ENCODE measurements at regions not wholly inside any gene's neighbourhood (a gene's known extent, or its start where the extent isn't known, plus 50 kb on each side); places are given as distances from the start of the nearest gene placed in this dataset.

DNA sequence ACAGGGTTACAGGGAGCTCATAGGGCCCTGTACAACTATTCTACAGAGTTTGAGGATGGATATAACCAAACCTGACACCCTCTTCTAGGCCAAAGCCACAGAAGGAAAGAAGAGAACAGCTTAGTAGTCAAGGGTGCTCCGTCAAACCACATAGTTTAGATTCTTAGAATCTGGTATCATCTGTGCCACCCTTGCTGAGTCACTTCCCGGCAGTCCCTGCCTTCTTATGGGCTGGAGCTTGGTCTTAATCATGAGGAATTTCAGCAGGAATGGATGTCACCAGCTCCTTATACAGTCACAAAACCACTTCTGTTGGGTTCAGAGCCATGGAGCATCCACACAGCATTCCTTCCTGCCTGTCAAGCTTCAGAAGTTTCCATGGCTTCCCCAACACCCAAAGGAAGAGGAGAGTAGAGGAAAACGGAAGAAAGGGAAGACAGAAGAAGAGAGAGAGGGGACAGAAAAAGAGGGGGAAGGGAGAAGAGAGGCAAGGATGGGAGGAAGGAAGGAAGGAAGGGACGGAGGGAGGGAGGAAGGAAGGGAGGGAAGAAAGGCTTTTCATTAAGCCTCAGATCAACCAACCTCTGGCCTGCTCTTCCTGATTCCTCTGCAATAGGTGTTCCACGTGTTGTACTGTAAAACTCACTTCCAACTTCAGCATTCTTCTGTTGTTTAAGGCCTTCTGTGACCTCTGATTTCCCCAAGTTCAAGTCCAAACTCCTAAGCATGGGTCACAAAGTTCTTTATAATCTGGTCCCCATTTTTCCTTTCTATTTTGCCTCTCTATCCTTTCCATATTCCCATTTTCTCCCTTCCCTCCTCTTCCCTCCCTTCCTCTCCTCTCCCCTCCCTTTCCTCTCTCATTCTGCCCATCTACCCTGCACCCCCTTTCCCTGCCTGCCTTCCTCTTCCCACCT lies 246.1 kb upstream of the TNP1 start:
- TF ChIP-seq, protein P1, sequence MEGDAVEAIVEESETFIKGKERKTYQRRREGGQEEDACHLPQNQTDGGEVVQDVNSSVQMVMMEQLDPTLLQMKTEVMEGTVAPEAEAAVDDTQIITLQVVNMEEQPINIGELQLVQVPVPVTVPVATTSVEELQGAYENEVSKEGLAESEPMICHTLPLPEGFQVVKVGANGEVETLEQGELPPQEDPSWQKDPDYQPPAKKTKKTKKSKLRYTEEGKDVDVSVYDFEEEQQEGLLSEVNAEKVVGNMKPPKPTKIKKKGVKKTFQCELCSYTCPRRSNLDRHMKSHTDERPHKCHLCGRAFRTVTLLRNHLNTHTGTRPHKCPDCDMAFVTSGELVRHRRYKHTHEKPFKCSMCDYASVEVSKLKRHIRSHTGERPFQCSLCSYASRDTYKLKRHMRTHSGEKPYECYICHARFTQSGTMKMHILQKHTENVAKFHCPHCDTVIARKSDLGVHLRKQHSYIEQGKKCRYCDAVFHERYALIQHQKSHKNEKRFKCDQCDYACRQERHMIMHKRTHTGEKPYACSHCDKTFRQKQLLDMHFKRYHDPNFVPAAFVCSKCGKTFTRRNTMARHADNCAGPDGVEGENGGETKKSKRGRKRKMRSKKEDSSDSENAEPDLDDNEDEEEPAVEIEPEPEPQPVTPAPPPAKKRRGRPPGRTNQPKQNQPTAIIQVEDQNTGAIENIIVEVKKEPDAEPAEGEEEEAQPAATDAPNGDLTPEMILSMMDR (IDR thresholded peaks at IDR 0.05), result no peak
- no peak for TF ChIP-seq POLR2A (IDR thresholded peaks at IDR 0.05)
- Histone ChIP-seq H3K36me3 (no peaks in the 10 kb centered on the region), H3K4me3 (no peak overlapping the region), H3K4me1 (peaks cover 0 to 8% (median 0%) of the 10 kb centered on the region in 3 donors), H3K27ac (peak overlapping the region in 2 of 4 donors; percentile 3 to 38), H3K27me3 (no peaks in the 10 kb centered on the region), H3K9me3 (no peaks in the 10 kb centered on the region)
- intact Hi-C loops (cut with DNase I), result no loop called here
- WGBS, 2 donors, result 43 to 62% methylated on average over 5 of the region's 5 CpGs
- DNase-seq, result no peak

DNA sequence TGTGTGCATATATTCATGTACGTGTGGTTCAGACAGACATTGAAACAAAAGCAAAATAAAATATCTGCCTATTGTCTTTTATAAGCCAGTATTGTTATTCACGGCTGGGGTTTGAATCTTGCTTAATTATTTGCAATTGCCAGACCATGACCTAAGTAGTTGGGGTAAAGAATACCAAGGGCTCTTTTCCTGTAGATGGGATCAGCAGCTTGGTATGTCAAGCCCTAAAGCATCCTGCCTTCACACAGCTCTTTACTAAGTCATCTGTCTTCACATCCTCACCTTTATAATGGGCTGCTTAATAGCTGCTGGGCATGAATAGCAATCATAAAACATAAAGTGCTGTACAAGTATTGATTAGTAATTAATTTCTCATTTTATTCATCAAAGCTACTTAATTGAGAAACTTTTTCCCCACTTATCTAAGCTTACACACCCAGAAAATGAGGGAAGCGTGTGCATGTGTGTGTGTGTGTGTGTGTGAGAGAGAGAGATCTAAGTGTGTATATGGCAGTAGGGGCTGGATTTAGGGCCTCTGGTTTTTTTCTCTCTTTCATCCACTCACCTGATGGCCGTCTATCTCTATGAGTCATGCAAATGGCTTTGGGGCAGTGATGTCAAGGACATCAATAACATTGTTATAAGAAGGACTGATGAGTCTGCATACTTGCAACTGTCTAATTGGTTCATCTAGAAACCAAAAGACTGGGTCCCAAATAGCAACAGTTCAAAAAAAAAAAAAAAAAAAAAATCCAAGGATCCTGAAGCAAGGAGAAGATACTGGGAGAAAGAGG lies 244.1 kb upstream of the TNP1 start:
- peaks cover 0 to 8% (median 0%) of the 10 kb centered on the region in 3 donors for H3K4me1 ChIP-seq
- H3K4me3 ChIP-seq, result no peak overlapping the region
- H3K36me3 ChIP-seq, result no peaks in the 10 kb centered on the region
- no peaks in the 10 kb centered on the region for H3K27me3 ChIP-seq
- H3K27ac ChIP-seq, result no peak overlapping the region
- 57 to 64% methylated on average over 4 of the region's 4 CpGs for WGBS, 2 donors
- intact Hi-C loops (cut with DNase I), result no loop called here
- TF ChIP-seq, protein P1 (IDR thresholded peaks at IDR 0.05), result no peak
- TF ChIP-seq POLR2A (IDR thresholded peaks at IDR 0.05), result no peak
- H3K9me3 ChIP-seq, result no peaks in the 10 kb centered on the region
- DNase-seq, result no peak

DNA sequence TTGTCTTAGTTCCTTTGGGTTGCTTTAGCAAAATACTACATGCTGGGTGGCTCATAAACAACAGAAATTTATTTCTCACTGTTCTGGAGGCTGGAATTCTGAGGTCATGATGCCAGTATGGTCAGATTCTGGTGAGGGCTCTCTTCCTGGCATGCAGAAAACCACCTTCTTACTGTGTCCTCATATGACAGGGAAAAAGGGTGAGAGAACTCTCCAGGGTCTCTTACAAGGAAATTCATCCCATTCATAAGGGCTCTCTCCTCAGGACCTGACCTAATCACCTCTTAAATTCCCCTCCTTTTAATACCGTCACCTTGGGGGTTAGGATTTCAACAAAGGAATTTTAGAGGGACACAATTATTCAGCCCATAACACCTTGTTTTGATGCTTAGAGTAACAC lies 243.1 kb upstream of the TNP1 start:
- intact Hi-C loops (cut with DNase I), result no loop called here
- no peaks in the 10 kb centered on the region for H3K27me3 ChIP-seq
- no peak overlapping the region for H3K27ac ChIP-seq
- H3K4me3 ChIP-seq, result no peak overlapping the region
- H3K9me3 ChIP-seq, result no peaks in the 10 kb centered on the region
- 75 to 83% methylated on average over 1 of the region's 1 CpG for WGBS, 2 donors
- no peak for DNase-seq
- no peaks in the 10 kb centered on the region for H3K36me3 ChIP-seq
- H3K4me1 ChIP-seq, result peaks cover 0 to 8% (median 0%) of the 10 kb centered on the region in 3 donors
- TF ChIP-seq POLR2A (IDR thresholded peaks at IDR 0.05), result no peak
- TF ChIP-seq, protein P1 (IDR thresholded peaks at IDR 0.05), result no peak

DNA sequence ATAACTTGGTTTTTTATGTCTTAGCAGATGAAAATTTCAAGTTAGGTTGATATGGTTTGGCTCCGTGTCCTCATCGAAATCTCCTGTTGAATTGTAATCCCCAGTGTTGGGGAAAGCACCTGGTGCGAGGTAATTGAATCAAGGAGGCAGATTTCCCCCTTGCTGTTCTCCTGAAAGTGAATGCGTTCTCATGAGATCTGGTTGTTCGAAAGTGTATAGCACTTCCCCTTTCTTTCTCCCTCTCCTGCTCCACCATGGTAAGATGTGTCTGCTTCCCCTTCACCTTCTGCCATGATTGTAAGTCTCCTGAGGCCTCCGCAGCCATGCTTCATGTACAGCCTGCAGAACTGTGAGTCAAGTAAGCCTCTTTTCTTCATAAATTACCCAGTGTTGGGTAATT lies 242.1 kb upstream of the TNP1 start:
- H3K36me3 ChIP-seq, result no peaks in the 10 kb centered on the region
- TF ChIP-seq, protein P1 (IDR thresholded peaks at IDR 0.05), result no peak
- no peak for TF ChIP-seq POLR2A (IDR thresholded peaks at IDR 0.05)
- DNase-seq, result no peak
- H3K9me3 ChIP-seq, result no peaks in the 10 kb centered on the region
- H3K27me3 ChIP-seq, result no peaks in the 10 kb centered on the region
- peaks cover 0 to 8% (median 0%) of the 10 kb centered on the region in 3 donors for H3K4me1 ChIP-seq
- 76 to 91% methylated on average over 6 of the region's 6 CpGs for WGBS, 2 donors
- H3K4me3 ChIP-seq, result no peak overlapping the region
- intact Hi-C loops (cut with DNase I), result no loop called here
- no peak overlapping the region for H3K27ac ChIP-seq

DNA sequence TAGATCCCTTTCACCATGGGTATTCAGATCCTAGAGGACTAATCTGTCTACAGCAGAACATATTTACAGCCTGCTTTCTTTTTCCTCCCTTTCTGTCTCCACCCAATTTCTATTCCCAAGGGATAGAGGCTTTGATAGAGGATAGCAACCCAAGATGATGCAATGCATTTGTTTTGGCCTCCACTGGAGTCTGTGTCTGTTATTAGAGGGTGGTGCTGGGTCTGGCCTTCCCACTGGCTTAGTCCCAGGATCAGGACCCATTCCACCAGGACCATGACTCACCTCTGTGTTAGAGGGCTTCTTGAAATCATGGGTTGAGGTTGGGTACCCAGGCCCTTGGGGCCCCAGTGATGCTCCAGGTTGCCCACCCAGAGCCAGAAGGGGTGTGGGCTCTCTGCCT lies 239.7 kb upstream of the TNP1 start:
- DNase-seq, result no peak
- Histone ChIP-seq H3K27ac (no peak overlapping the region), H3K9me3 (no peaks in the 10 kb centered on the region), H3K4me1 (peaks cover 0 to under 1% (median 0%) of the 10 kb centered on the region in 3 donors), H3K36me3 (no peaks in the 10 kb centered on the region), H3K27me3 (no peaks in the 10 kb centered on the region), H3K4me3 (no peak overlapping the region)
- intact Hi-C loops (cut with DNase I), result no loop called here
- no peak for TF ChIP-seq POLR2A (IDR thresholded peaks at IDR 0.05)
